CD4-positive, alpha-beta T cell treated with Interleukin-15 for 4 hours (primary cell): ENCODE measurements at regions not wholly inside any gene's neighbourhood (a gene's known extent, or its start where the extent isn't known, plus 50 kb on each side); places are given as distances from the start of the nearest gene placed in this dataset.

Source experiments
- DNase-seq: peaks from one replicate; pipeline ENCODE4 v3.0.0-alpha.2; 2020; ENCODE audit warnings: low spot score

DNA sequence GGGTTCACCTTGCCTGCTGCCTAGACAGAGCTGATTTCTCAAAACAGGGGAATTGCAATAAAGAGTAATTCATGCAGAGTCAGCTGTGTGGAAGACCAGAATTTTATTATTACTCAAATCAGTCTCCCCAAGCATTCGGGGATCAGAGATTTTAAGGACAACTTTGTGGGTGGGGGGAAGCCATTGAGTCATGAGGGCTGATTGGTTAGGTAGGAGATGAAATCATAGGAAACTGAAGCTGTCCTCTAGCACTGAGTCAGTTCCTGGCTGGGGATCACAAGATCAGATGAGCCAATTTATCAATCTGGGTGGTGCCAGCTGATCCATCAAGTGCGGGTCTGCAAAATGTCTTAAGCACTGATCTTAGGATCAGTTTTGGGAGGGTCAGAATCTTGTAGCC lies 159.1 kb upstream of the MAP1B start:
- DNase-seq, result no peak

DNA sequence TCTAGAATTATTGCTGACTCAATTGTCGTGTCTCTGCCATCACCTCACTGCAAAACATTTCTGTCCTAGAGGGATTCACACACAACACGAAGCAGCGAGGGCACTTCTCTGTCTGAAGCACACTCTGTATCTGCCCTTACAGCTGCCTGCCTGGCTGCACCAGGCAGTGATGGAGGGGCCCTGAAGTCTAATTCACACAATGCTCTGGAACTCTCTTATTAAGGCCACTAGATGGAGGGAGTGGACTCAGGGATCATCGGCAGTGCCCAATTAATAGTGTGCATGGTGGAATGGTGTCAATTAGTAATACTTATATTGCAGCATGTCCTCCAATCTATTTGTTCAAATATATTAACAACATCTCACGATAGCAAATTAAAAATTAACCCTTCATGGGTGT lies 157.5 kb upstream of the MAP1B start:
- no peak for DNase-seq

DNA sequence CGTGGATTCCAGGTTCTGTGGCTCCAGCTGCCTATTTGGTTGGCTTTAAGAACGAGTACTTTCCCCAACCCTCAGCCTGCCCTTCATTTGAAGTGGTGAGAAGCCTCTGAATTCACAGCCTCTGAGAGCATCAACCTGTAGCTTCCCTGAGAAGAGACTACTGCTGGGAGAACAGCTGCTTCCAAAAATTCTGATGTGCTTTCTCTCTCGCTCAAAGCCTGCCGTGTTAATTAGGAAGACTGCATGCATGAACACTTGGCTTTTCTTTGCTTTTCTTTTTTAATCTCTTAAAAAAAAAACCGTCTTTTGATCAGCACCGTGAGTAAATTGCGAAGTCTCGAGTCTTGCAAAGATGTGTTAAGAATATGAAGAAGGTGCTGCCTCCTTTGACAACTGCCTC lies 153.4 kb upstream of the MAP1B start:
- DNase-seq, result no peak

GRCh38 chr5:71954329-71954728 lies 152.9 kb upstream of the MAP1B start:
- no peak for DNase-seq

DNA sequence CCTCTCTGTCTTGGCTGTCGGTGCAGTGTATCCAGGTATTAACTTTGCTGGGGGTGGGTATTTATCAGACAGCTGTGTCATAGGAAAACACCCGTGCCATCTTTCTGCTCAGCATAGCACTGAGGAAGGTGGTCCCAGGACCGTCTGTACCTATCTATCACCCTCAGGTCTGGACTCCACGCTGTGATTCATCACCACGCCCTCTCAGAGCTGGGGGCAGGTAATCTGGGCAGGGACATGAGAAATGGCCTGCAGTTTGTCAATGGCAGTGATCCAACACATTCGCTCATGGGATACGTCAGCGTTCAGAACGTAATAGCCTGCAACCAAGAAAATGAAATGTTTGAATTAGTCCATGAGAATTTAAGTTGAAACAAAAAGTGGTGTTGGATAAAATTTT lies 151.6 kb upstream of the MAP1B start:
- DNase-seq, result no peak

DNA sequence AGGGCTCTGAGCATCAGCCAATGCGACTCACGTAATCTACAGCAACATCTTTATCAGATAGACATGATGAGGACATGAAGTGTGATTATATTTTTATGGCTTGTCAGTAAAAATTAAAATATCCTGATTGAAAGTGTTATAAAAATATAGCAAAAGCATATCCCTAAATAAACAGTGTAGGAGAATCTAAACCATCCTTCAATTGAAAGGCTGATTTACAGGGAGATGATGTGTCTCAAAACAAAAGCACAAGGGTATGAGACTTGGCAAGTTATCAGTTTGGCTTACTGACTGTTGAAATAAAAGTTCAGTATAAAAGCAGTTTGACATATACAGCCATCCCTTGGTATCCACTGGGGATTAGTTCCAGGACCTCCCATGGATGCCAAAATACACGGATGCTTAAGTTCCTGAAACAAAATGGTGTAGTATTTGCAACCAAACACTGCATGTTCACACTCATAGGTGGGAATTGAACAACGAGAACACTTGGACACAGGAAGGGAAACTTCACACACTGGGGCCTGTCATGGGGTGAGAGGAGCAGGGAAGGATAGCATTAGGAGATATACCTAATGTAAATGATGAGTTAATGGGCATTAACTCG lies 149.9 kb upstream of the MAP1B start:
- DNase-seq, result no peak

DNA sequence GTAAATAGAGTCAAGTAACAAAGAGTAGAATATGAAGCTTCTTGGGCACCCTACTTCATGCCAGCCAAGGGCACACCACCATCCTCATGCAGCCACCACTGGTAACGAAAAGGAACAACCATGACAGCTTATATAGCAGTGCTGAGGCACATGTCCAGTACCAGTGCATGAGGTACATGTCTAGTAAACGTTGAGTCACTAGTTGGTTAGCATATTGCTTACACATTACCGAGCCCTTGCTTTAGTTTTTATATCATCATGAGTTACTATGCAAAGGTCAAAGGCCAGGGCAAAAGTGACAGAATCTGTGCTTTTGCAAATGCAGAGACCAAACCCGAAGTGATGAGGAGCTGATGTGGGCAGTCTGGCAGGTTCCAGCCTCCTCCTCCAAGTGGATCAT lies 147.1 kb upstream of the MAP1B start:
- no peak for DNase-seq

- no peak for DNase-seq
These were observed 145.5 kb upstream of the MAP1B start for GRCh38 chr5:71961786-71962185.

GRCh38 chr5:71969460-71969859 lies 137.8 kb upstream of the MAP1B start:
- DNase-seq, result no peak

GRCh38 chr5:71971862-71972261 lies 135.4 kb upstream of the MAP1B start:
- DNase-seq, result no peak

DNA sequence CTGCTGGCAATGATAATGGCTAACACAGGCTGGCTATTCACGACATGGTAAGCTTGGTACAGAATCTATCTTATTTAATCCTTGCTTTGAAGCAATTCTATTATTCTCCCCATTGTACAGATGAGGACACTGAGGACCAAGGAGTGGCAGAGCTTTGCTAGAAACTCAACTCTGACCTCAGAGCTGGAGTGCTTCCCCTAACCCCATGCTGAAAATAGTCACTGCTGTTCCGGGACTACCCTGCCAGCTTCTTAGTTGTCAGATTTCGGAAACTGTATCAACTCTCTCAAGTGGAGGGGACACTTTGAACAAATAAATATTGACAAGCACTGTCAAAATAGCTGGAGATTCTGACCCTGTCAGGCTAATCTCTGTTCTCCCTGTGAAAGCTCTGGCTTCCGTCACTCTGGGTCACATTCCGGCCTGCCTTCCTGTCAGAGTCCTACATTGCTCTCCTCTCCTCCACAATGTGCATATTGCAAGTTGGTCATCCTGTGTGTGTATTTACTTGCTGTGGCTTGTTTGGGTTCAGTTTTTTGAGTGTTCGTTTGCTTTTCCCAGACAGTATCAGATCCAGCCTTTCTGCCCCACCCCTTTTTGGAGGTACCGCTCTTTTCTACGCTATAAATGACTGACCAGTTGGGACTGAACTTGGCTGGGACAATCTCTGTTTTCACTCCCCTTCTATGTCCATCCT lies 134.3 kb upstream of the MAP1B start:
- DNase-seq, result no peak

DNA sequence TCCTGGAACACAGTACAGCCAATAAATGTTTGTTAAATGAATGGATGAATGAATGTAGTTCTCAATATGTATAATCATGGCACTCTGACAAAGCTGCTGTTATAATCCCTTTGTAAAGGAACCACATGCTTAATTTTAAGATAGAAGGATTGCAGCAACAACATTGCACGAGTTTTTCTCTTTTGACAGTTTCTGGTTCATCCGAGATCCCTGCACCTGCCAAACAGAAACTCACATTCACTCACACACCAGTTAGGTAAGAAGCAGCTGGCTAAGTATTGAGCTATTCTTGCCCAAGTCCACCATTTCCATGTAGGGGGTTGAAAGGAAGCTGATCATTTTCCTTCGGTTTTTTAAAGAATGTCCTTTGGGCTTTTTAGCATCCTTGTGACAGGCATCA lies 133.7 kb upstream of the MAP1B start:
- DNase-seq, result no peak

- no peak for DNase-seq
These were observed 133.1 kb upstream of the MAP1B start for GRCh38 chr5:71974165-71974564.

GRCh38 chr5:71974622-71975021 lies 132.7 kb upstream of the MAP1B start:
- DNase-seq, result no peak

DNA sequence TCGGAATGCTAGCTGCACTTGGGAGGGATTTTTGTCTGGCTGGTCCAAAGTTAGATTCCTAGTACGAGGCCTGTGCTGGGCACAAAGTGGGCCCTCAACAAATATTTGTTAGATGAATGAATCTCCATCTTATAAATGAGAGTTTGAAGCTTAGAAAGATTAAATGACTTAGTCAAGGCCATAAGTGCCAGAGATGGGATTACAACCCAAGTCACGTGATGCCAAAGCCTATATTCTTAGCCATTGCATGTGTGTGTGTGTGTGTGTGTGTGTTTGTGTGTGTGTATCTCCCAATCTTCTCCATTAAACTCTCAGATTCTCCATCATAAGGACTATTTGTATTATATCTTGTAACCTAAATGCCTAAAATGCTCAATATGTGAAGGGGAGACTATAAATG lies 130.8 kb upstream of the MAP1B start:
- DNase-seq, result no peak

GRCh38 chr5:71977311-71977710 lies 130.0 kb upstream of the MAP1B start:
- no peak for DNase-seq

DNA sequence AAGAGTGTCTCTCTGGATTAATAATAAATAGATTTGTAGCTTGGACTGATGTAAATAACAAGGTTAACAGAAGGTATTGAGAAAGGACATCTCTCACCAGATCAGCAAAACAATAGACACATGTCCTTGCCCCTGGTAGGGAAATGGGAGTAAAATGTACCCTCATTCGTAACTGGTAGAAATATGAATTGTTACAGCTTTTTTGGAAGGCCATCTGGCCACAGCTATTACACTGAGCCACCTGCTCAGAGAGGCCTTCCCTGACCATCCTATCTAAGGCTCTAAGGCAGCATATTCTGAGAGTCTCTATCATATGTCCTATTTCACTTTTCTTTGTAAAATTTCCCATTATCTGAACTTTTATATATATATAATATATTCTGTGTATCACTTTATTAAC lies 129.1 kb upstream of the MAP1B start:
- DNase-seq, result no peak

DNA sequence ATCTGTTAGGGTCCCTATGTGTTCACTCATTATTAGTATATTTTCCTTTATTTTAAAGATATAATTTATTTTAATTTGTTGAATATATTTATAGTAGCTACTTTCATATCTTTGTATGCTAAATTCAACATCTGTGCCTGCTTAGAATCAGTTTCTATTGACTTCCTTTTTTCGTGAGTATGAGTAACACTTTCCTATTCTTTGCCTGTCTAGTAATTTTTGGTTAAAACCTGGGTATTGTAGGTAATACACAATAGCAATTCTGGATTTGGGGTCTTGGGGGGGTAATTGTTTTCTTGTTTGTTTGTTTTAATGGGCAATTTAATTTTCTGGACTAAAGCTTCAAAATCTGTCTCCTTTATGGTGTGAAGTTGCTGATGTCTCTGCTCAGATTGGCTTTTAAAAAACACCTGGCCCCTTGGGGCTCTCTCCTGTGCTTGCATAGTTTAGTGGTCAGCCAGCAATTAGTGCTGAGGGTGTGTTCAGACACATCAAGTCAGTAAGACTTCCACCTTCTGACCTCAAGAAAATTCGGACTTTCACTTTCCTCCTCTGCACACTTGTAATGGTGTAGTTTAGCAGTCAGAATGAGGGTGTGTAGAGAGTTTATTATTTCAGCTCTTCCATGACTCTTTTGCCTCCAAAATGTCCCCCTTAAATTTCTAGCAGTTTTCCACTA lies 124.4 kb upstream of the MAP1B start:
- no peak for DNase-seq

GRCh38 chr5:71986101-71986500 lies 121.2 kb upstream of the MAP1B start:
- no peak for DNase-seq

DNA sequence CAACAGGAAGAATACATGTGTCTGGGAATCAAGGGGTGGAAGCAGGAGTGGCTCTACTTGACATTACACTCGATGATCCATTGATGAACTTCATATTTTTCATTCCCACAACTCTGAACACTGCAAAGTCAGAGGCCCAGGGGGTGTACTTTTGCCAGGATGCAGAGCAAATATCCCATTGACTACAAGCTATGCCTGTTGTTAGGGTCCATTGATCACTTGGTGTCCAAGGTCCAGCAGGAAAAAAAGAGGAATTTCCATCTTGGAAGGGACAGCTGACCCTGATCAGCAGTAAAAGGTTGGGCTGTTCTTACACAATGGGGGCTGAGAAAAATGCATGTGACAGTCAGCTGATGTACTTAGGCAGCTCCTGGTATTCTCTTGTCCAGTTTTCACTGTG lies 118.5 kb upstream of the MAP1B start:
- no peak for DNase-seq

GRCh38 chr5:71993600-71993999 lies 113.7 kb upstream of the MAP1B start:
- DNase-seq, result no peak

GRCh38 chr5:71996789-71997188 lies 110.5 kb upstream of the MAP1B start:
- no peak for DNase-seq

DNA sequence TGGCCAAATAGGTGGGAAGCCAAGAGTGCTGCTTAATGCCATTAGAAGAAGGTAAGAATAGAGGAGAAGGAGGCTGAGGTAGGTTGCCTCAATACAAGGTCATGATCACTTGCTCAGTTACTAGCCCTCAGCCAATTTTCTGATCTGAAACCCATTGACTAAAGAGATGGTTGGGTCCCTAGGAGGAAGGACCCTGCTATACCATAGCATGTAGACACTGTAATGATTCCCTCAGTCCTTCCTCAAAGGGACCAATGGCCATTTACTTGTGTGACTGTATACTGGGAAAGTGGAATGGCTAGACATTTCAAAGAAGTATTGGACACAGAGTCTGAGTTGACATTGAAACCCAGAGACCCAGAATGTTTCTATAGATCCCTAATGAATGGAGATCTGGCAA lies 108.5 kb upstream of the MAP1B start:
- DNase-seq, result no peak

DNA sequence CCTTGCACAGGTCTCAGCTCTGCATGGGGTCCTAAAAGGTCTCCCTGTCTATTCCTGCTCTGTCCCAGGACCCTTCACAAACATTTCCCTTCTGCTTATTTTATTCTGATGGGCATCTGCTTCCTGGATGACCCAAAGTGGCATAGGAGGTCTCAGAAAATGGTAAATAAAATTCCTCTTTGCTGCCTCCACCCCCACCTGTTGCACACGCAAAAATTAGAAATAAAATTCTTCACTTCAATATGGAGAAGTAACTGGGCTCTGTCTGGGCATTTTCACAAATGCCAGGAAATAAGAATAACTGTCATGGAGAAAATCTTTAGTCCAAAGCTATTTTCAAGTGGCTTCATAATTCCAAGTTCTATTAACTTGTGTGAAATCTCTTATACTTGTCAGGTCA lies 106.6 kb upstream of the MAP1B start:
- no peak for DNase-seq
